Forelimb muscle (tissue), 1 donor: ENCODE measurements at regions not wholly inside any gene's neighbourhood (a gene's known extent, or its start where the extent isn't known, plus 50 kb on each side); places are given as distances from the start of the nearest gene placed in this dataset.
"Not testable (repeated sequence)": the region's sequence is repeated elsewhere in the genome, so short reads cannot be mapped to it uniquely, and the experiment has no call there.

Experiments used
- DNase-seq: peaks from one replicate; pipeline ENCODE4 v3.0.0-alpha.2; 2013; ENCODE audit warnings: low read depth

DNA sequence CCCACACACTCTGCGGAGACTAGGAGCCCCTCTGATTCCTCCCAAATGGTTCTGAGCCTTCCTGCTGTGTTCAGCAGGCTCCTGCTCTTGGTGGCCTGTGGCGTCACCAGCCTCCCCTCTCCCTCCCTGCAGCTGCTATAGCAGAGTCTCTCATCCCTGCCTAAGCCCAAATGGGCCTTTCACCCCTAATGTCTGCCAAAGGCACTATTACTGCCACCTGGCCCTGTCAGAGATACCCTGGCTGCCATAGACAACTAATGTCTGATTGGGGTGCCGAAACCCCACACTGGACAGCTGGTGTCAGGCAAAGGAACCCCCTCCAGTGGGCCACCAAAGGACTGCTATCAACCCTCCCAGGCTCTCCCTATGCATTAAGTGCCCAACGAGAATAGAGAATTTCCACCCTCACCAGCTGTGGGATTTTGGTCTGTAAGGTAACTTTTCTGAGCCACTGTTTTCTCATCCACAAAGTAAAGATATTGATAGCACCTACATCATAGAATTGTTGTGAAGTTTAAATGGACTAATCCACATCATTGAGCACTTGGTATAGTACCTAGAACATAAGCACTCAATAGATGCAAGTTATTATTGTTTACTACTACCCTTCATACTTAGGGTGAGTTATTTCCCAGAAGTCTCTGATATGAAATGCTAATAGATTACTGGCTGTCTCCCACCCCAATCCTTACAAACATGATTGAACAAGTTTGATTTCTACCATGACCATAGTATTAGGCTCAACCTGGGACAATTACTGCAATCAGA, 421.3 kb downstream of the MID1IP1 start:
- DNase-seq = no peak

DNA sequence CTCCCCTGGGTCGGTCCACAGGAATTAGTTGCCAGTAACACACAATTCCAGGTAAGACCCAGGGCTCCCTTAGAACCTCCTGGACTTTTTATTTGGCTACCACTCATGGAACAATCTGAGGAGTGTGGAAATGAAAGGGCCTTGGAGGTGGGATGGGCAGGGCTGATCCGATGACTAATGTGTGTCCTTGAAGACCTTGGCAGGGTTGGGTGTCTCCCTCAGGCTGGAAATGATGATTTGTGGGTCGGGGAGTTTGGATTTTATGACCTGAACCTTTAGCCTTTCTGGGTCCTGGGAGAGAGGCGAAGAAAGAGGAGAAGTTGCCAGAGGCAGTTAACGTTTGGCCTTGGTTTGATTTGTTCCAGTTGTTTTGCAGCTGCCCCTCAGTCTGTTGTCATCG, 425.0 kb downstream of the MID1IP1 start:
- no peak for DNase-seq

DNA sequence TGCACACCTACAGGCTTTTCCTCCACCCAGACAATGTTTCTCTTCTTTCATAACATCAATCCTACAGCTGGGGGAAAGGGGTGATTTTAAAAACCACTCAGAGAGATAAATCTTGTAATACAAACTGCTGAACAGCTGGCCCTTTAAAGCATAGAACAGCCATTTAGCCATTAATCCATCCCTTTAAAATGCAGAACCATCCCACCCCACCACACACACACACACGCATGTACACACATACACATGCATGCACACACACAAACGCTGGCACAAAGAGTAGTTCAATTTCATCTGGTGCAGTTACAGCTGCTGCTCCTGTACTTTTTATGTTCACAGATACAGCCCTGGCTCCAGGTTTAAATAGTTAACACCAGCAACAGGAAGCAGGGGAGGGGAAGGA, 426.1 kb downstream of the MID1IP1 start:
- DNase-seq = no peak

DNA sequence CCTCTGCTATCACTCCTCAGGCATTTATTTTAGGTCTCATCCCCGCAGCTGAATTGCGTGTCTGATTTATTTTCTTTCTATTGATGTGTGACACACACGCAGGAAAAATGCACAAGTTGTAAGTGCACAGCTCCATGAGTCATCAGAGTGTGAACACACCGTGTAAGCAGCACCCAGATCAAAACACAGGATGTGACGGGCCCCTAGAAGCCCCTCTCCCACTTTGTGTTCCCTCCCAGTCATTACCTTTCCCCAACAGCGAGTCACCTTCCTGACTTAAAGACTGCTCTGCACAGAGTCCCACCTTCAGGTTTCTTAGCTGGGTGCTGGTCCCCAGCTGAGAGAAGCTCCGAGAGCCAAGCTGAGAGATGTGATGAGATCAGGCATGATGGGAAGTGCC, 436.7 kb downstream of the MID1IP1 start:
- DNase-seq = no peak

DNA sequence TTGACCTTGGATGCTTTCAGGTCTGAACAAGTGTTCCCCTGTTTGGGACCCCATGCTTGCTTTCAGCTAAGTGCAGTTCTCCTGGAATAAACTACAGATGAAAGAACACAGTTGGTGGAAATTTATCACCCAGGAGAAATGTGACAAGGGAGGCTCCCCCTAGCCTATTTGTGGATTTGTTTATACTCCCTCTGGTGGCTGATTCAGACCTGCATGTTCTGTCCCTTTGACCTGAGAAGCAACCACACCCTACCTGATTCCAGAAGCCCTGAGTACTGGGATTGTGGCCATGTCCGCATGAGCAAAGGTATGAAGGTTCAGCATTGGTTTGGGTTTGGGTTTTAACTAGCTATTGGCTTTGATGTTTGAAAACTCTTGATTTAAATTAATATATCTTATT, 440.9 kb downstream of the MID1IP1 start:
- no peak for DNase-seq

DNA sequence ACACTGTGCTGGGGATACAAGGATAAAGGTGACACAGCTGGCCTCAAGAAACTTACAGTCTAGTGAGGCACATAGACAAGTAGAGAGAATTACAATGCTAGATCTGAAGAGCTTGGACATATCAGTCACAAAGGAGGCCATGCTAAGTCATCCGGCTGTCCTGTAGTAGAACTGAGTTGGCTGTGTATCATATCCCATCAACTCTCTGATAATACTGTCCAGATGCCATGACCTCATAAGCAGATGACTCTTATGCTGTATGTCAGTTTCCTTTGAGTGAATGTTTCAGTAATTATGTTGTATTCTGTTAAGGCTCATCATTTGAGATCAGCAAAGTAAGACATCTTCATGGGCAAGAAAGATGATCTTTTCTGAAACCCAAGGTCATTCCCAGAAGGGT, 442.9 kb downstream of the MID1IP1 start:
- no peak for DNase-seq

DNA sequence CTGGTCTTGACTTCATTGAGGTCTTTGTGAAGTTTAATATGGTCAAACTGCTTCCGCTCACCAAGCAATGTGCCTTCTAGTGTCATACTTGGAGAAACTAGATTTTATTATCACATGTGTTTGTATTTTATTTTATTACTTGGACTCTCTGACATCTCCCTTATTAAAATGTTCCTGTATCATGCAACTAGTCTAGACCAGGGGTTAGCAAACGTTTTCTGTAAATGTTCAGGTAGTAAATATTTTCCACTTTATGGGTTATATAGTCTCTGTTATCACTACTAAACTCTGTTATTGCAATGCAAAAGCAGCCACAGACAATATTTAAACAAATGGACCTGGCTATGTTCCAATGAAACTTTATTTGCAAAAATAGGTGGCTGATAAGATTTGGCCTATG, 443.8 kb downstream of the MID1IP1 start:
- DNase-seq = no peak

DNA sequence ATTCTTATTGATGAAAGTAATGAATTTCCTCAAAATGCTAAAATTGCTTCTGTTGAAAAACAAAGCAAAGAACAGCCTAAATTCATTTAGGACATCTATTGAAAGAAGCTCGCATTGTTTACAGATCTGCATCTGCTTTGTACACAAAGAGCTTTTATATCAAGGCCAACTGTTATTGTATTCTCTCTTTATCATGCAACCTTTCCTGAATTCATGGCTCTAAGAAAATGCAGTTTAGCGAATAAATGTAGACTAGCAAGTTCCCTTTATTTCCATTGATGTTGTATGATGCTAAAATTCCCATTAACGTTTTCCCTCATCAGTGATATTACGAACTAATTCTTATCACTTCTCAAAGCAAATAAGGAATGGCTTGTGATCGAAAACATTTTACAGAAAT, 446.3 kb downstream of the MID1IP1 start:
- no peak for DNase-seq

DNA sequence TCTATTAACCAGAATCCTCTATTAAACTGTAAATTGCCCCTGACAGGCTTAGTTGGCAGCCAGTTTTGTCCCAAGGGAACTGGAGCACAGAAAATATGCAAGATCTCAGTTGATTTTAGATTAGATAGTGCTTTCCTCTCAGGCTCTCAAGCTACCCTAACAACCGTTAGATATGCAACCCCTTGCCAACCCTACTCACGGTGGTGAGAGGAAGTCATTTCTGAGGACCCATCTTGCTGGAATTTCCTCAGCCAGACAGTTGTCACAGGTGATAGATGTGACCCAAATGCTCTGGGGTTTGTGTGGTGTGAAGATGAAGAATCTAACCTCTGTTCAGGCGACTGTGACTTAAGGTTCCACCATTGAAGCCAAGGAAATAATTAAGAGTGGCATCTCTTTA, 447.1 kb downstream of the MID1IP1 start:
- no peak for DNase-seq

DNA sequence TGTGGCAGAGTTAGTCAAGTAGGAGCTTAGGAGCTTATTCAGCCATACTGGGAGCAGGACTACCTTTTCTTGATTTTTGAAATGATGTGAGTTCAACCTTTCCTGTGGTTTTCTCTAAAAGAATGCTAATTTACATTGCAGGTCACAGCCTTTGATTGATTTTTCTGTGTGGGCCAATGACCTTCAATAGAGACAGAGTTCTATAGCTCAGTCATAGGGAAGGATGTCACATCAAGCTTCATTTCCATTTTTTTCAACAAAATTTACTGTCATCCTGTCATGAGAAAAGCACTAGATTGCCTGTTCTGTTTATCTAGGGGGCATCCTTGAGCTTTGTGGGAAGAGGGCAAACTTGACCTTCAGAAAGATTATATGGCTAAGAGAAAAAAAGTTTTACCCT, 448.7 kb downstream of the MID1IP1 start:
- DNase-seq = no peak

DNA sequence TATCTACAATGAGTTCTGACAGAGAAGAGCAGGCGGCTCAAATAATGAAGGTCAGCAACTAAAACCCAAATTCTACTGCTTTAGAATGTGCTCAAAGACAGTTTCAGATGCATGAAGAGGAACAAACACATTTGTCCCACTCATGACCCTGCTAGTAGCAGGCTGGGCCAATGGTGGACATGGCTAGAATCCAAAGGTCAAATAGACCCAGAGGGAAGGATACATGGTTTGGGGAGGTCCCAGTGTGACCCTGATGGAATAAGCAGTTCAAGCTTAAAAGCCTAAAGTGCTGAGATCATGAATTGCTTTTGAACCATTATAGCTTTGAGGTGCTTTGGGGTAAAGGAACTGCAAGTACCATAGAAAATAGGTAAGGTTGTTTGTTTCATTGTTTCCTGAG, 450.7 kb downstream of the MID1IP1 start:
- DNase-seq = no peak

DNA sequence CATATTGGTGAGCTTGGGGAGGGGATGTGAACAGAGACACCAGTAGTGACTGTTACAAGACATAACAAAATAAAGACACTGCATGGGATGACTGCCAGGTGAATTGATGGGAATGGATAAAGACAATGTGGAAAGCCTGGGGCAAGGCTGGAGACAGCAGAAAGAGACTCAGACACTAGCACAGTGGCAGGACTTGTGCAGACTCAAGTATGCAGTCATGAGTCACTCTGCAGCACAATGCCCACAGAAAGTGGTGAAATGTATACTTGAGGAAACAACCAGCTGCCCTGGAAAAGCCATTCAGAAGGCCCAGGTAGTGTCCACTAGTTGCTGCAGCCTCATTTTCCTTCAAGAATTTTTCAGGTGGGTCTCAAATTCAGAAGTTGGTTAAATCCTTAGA, 452.3 kb downstream of the MID1IP1 start:
- no peak for DNase-seq

DNA sequence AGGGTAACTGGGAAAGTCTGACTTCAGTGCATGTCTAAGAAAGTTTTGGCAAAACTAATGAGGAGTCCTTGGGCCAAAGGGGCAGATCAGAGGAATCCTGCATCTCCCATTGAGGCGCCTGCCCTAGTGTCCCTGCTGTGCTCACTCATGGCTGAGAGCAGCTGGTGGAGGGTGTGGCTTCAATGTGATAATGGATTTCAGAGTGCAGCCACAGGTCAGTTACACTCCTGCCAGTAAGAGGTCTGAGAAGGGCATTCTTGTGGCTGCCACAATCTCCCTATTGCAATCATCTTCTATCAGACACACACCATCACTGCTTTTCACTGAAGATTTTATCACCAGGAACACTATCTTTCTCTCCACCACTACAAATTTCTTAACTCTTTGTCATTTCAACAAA, 457.1 kb downstream of the MID1IP1 start:
- DNase-seq = no peak

DNA sequence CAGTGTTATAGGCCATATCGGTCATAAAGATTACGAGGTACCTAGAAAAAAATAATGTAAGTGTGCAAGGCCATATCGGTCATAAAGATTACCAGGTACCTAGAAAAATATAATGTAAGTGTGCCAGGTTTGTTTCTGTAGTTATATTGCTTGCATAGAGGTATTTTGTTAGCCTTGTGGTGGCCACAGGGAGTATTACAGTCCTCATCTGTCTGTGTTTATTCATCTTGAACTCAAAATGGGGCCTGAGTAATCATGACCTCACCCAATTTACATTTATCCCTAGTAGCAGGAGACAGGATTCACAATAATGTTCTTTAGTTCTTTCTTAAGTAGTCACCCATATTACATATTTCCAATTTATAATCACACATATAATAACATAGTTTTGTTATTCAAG, 459.7 kb downstream of the MID1IP1 start:
- DNase-seq = no peak

DNA sequence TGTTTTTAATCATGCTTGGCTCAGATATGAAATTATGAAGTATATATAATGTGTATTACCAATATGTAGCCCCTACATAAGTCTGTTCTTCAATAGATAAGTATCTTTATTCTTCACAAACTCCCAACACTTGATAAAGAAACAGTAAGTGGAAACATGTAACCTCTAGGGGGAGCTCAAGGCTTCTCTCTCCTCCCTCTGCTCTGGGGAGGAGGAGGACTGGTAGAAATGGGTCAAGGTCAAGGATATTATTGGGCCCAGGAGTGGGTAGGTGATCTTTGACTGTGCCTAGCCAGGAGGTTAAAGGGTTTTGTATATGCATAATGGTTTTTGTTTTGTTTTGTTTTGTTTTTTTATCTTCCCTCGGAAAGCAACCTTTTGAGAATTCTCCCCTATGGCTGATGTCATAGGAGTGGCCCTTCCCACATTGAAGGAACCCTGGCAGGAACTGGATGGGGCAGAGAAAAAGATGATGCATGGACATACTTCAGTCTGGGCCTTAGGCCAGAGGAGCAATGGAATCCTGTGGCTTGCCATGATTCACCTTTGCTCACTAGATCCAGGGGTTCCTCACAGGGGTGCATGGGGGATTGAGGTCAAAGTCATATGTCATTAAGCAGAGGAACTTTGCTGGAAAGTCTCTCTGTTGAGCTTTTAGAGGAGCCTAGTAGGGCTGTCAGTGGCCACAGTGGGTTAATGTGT, 460.3 kb downstream of the MID1IP1 start:
- DNase-seq = no peak

DNA sequence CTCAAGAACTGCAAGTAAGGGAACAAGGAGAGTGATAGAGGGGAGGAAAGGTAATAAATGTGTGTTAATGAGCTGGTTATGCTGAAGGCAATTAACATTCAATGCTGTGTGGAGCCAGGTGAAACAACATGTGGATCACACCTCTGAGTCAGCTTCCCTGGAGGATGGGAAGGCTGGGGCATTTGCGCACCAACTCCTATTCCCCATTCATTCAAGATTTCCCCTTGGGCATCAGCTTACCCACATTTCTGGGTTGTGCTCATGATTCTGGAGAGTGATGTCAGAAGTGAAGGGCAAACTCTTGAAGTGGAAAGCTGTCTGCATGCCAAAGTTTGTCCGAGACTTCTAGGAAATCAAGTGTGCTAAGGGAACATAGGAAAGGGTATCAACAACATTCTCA, 461.4 kb downstream of the MID1IP1 start:
- no peak for DNase-seq

DNA sequence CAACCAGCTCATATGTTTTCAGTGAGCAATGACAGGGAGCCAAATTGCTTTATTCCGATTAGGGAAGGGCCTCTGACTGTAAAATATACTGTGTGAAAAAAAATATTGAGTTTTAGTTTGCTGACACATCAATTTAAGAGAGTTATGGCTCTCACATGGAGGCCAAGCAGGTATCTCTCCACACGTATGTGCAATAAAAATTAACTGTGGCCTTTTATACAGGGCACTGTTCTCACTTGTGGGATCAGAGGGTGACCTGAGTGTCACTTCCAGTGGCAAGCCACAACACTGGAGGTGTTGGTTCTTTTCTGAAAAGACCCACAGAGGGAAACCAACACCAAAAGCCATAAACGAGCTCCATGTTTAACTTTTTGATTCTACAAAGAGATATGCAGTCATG, 462.8 kb downstream of the MID1IP1 start:
- no peak for DNase-seq

DNA sequence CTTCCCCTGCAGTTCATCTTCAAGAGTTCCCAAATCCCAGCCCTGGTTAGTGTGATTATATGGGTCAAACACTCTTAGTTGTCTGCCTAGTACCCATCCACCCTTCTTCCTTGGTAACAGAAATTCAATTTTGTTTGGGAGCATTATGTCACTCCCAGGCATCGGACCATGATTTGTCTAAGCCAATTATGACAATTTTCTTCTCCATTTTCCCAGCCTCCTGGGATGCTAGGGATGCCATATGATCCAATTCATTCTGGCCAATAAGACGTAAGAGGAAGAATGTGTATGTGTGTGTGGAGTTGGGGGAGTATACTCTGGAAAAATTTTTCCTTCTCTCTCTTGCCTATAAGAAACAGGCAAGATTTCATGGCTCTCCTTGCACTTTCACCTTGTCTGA, 465.9 kb downstream of the MID1IP1 start:
- DNase-seq = peak; percentile 9

DNA sequence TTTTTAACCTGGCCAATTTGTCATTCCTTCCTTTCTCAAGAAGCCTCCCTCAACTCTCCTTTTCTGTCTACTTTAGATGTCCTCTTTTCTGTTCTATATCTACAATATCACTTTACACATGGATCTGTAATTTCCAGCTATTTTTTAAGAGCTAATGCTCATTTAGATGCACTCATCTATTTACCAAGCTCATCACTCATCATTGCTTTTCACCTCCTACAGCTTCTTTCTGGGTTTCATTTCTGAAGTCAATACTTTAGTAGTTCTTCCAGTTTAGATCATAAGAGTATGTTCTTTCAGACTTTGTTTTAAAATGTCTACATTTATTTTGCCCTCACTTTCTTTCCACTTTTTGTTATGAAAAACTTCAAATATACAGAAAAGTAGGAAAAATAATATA, 466.9 kb downstream of the MID1IP1 start:
- DNase-seq = no peak

DNA sequence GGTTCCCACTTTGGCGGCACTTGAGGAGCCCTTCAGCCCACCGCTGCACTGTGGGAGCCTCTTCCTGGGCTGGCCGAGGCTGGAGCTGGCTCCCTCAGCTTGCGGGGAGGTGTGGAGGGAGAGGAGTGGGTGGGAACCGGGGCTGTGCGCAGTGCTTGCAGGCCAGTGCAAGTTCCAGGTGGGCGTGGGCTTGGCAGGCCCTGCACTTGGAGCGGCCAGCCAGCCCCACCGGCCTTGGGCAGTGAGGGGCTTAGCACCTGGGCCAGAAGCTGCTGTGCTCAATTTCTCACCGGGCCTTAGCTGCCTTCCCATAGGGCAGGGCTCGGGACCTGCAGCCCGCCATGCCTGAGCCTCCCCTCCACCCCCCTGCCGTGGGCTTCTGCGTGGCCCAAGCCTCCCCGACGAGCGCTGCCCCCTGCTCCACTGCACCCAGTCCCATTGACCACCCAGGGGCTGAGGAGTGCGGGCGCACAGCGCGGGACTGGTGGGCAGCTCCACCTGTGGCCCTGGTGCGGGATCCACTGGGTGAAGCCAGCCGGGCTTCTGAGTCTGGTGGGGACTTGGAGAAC, 474.3 kb downstream of the MID1IP1 start:
- DNase-seq = no peak

DNA sequence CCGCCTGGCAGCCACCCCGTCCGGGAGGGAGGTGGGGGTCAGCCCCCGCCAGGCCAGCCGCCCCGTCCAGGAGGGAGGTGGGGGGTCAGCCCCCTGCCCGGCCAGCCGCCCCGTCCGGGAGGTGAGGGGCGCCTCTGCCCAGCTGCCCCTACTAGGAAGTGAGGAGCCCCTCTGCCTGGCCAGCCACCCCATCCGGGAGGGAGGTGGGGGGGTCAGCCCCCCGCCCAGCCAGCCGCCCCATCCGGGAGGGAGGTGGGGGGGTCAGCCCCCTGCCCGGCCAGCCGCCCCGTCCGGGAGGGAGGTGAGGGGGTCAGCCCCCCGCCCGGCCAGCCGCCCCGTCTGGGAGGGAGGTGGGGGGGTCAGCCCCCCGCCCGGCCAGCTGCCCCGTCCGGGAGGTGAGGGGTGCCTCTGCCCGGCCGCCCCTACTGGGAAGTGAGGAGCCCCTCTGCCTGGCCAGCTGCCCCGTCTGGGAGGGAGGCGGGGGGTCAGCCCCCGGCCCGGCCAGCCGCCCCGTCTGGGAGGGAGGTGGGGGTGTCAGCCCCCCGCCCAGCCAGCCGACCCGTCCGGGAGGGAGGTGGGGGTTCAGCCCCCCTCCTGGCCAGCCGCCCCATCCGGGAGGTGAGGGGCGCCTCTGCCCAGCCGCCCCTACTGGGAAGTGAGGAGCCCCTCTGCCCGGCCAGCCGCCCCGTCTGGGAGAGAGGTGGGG, 476.6 kb downstream of the MID1IP1 start:
- not testable (repeated sequence) for DNase-seq

DNA sequence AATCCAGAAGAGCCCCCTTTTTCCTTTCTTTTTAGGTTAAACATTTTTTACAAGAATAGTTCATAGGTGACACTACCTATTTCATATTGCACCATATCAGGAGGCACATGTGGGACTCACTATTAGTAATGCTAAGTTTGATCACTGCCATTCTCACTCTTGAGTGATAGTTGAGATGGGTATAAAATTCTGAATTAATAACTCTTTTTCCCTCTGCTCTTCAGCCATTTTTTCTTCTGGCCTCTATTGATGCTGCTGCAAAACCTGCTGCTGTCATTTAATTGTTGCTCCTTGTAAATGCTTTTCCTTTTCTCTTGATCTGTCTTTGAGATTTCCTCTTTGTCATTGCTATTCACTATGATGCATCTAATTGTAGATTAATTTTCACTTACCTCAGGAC, 482.0 kb downstream of the MID1IP1 start:
- no peak for DNase-seq

DNA sequence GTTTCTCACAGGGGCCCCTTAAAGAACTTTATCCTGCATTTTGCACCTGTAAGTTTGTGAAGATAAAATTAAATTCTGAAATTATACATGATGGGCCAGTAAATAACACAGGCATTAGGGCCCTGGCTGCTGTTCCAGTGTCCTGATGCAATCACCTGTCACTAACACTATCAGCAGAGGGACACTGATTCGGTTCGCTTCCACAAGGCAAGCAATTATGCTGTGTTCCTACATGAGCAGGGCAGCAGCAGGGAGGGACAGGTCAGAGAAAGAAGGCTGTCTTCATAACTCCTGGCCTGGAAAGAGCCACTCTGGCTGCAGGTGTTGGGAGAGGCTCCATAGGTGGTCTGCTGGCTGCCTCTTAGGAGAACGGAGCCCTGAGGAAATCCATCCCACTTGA, 487.3 kb downstream of the MID1IP1 start:
- DNase-seq = no peak
